ENCODE measurements at regions not wholly inside any gene's neighbourhood (a gene's known extent, or its start where the extent isn't known, plus 50 kb on each side); places are given as distances from the start of the nearest gene placed in this dataset.

- DNase-seq, result no peak
Measured at GRCh38 chr11:115939104-115939730, 435.0 kb upstream of the CADM1 start.

- DNase-seq, result peak; percentile 25
Measured at GRCh38 chr11:115933564-115933963, 429.3 kb upstream of the CADM1 start.

- DNase-seq, result no peak
Measured at GRCh38 chr11:115931548-115932083, 427.4 kb upstream of the CADM1 start.

- DNase-seq, result no peak
Measured at GRCh38 chr11:115930886-115931547, 426.8 kb upstream of the CADM1 start.

GRCh38 chr11:115930291-115930690 lies 426.1 kb upstream of the CADM1 start:
- no peak for DNase-seq

GRCh38 chr11:115929618-115930129 lies 425.5 kb upstream of the CADM1 start:
- no peak for DNase-seq

- DNase-seq, result no peak
Measured at GRCh38 chr11:115928811-115929210, 424.6 kb upstream of the CADM1 start.

GRCh38 chr11:115927823-115928329 lies 423.7 kb upstream of the CADM1 start:
- no peak for DNase-seq

GRCh38 chr11:115926601-115927000 lies 422.4 kb upstream of the CADM1 start:
- DNase-seq, result no peak

GRCh38 chr11:115926138-115926537 lies 421.9 kb upstream of the CADM1 start:
- no peak for DNase-seq

- no peak for DNase-seq
Measured at GRCh38 chr11:115925568-115926090, 421.4 kb upstream of the CADM1 start.

GRCh38 chr11:115924744-115925567 lies 420.7 kb upstream of the CADM1 start:
- no peak for DNase-seq

GRCh38 chr11:115922876-115923275 lies 418.7 kb upstream of the CADM1 start:
- no peak for DNase-seq

GRCh38 chr11:115921986-115922385 lies 417.8 kb upstream of the CADM1 start:
- DNase-seq, result no peak

GRCh38 chr11:115921540-115921939 lies 417.3 kb upstream of the CADM1 start:
- DNase-seq, result no peak

- no peak for DNase-seq
Measured at GRCh38 chr11:115920841-115921480, 416.7 kb upstream of the CADM1 start.

- DNase-seq, result no peak
Measured at GRCh38 chr11:115920092-115920461, 415.9 kb upstream of the CADM1 start.

- DNase-seq, result no peak
Measured at GRCh38 chr11:115919341-115920091, 415.3 kb upstream of the CADM1 start.

GRCh38 chr11:115918576-115918975 lies 414.4 kb upstream of the CADM1 start:
- no peak for DNase-seq

- DNase-seq, result peak; percentile 92
Measured at GRCh38 chr11:115916608-115917007, 412.4 kb upstream of the CADM1 start.

- DNase-seq, result peak; percentile 50
Measured at GRCh38 chr11:115912484-115912945, 408.3 kb upstream of the CADM1 start.
